Transverse colon (tissue), 4 donors: ENCODE measurements at regions not wholly inside any gene's neighbourhood (a gene's known extent, or its start where the extent isn't known, plus 50 kb on each side); places are given as distances from the start of the nearest gene placed in this dataset.

Experiments
- EP300 ChIP-seq: sonication (generic); formaldehyde crosslinking; IDR thresholded peaks from one replicate; pipeline ENCODE4 v1.6.1; 2017; ENCODE audit warnings: antibody characterized with exemption, low read depth
- POLR2A ChIP-seq: fragments of 450-650 bp; IDR thresholded peaks from one replicate; pipeline ENCODE4 v1.6.1; 2016; ENCODE audit warnings: antibody characterized with exemption, mild to moderate bottlenecking, moderate library complexity
- POLR2AphosphoS5 ChIP-seq, 3 donors: sonication (generic); formaldehyde crosslinking; IDR thresholded peaks; one replicate each; pipeline ENCODE4 v1.6.1; 2016; ENCODE audit warnings: antibody characterized with exemption in 3 of 3
- TF ChIP-seq, protein P1 (sequence below), 5 experiments: fragments of 200-600 bp in 3 of 5; fragments of 450-650 bp in 2 of 5; sonication (generic) in 3 of 5; IDR thresholded peaks; 1 replicate in 2 of 5; 2 replicates in 3 of 5; pipeline ENCODE4 v1.5.1; 2016 to 2017; ENCODE audit warnings: antibody characterized with exemption in 5 of 5, inconsistent platforms in 3 of 5, mild to moderate bottlenecking in 2 of 5, moderate library complexity in 1 of 5

DNA sequence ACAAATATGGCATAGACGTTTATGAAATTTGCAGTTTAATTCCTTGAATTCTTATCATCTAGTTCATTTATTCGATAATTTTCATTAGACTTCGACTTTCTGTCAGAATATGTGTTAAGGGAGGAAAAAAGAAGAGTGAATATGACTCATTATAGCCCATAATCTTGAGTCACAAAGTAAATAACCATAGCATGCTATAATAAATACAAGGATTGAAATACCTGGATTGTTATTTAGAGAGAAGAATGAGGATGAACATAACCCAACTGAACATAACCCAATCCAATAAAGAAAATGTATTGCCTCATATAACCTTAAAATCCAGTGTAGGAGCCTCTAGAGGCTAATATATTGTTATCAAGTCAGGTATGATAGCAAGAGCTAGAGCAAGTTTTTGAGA lies 1858.3 kb upstream of the RAG2 start:
- TF ChIP-seq, protein P1, sequence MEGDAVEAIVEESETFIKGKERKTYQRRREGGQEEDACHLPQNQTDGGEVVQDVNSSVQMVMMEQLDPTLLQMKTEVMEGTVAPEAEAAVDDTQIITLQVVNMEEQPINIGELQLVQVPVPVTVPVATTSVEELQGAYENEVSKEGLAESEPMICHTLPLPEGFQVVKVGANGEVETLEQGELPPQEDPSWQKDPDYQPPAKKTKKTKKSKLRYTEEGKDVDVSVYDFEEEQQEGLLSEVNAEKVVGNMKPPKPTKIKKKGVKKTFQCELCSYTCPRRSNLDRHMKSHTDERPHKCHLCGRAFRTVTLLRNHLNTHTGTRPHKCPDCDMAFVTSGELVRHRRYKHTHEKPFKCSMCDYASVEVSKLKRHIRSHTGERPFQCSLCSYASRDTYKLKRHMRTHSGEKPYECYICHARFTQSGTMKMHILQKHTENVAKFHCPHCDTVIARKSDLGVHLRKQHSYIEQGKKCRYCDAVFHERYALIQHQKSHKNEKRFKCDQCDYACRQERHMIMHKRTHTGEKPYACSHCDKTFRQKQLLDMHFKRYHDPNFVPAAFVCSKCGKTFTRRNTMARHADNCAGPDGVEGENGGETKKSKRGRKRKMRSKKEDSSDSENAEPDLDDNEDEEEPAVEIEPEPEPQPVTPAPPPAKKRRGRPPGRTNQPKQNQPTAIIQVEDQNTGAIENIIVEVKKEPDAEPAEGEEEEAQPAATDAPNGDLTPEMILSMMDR (IDR thresholded peaks at IDR 0.05), result no peak
- TF ChIP-seq POLR2AphosphoS5 (IDR thresholded peaks at IDR 0.05) (no peak), EP300 (no peak), POLR2A (no peak)
